Sigmoid colon (tissue), 4 donors: ENCODE measurements at regions not wholly inside any gene's neighbourhood (a gene's known extent, or its start where the extent isn't known, plus 50 kb on each side); places are given as distances from the start of the nearest gene placed in this dataset.

Experiments used
- CTCF ChIP-seq, 4 experiments: fragments of 450-650 bp in 3 of 4; fragments of 200-600 bp in 1 of 4; IDR thresholded peaks; one replicate each; pipeline ENCODE4 v1.5.1; 2016 to 2019; ENCODE audit warnings: antibody characterized with exemption in 4 of 4, mild to moderate bottlenecking in 3 of 4, moderate library complexity in 2 of 4
- POLR2AphosphoS5 ChIP-seq, 4 donors: sonication (generic); formaldehyde crosslinking; IDR thresholded peaks; one replicate each; pipeline ENCODE4 v1.6.1; 2017; ENCODE audit warnings: antibody characterized with exemption in 4 of 4

GRCh38 chr12:13489246-13489645 is 292.7 kb downstream of the EMP1 start:
- TF ChIP-seq CTCF (IDR thresholded peaks at IDR 0.05) (no peak), POLR2AphosphoS5 (IDR thresholded peaks at IDR 0.05) (no peak)
